PC-3 (cell line): ENCODE measurements at regions not wholly inside any gene's neighbourhood (a gene's known extent, or its start where the extent isn't known, plus 50 kb on each side); places are given as distances from the start of the nearest gene placed in this dataset.
"Not testable (repeated sequence)": the region's sequence is repeated elsewhere in the genome, so short reads cannot be mapped to it uniquely, and the experiment has no call there.

Experiments used
- ATAC-seq: fragments of 200-7000 bp; cut with Tn5 transposase; 2 replicates; pipeline ENCODE4 v1.9.1; 2020; ENCODE audit warnings: mild to moderate bottlenecking, moderate library complexity
- BruUV-seq: library from RNA; stranded (reverse); fragments of 400-500 nt; replicated peaks from 2 replicates; lab custom pipeline; 2021; lab: Mats Ljungman, UMichigan
- CTCF ChIA-PET: fragments of 300-600 bp; sonication (Branson Sonifier 250); formaldehyde crosslinking; loops from one replicate; lab custom pipeline; 2022; ENCODE audit warnings: antibody characterized with exemption; lab: Charles Lee
- POLR2A ChIA-PET: fragments of 300-600 bp; sonication (Branson Sonifier 250); formaldehyde crosslinking; loops from one replicate; lab custom pipeline; 2022; ENCODE audit warnings: antibody characterized with exemption; ENCODE audit not compliant: unreplicated experiment; lab: Charles Lee
- DNase-seq: peaks from one replicate; pipeline ENCODE4 v3.0.0-alpha.2; 2015
- H2AFZ ChIP-seq: fragments of 300-600 bp; sonication (generic); 2 replicates; pipeline ENCODE4 v1.6.0; 2016; ENCODE audit warnings: antibody characterized with exemption, low read length
- H3F3A ChIP-seq: fragments of 300-600 bp; sonication (generic); one replicate; pipeline ENCODE4 v1.6.0; 2017; ENCODE audit warnings: antibody characterized with exemption, low read length, control low read depth, mild to moderate bottlenecking; ENCODE audit not compliant: unreplicated experiment
- H3K27ac ChIP-seq: fragments of 300-600 bp; sonication (generic); 2 replicates; pipeline ENCODE4 v1.5.1; 2016; ENCODE audit warnings: mild to moderate bottlenecking, low read length
- H3K27me3 ChIP-seq: fragments of 300-600 bp; sonication (generic); 2 replicates; pipeline ENCODE4 v1.6.1; 2016; ENCODE audit warnings: low read length, mixed read lengths
- H3K36me3 ChIP-seq: fragments of 300-600 bp; sonication (generic); 2 replicates; pipeline ENCODE4 v1.6.1; 2016; ENCODE audit warnings: low read depth, mixed run types, low read length, mixed read lengths
- H3K4me1 ChIP-seq: fragments of 300-600 bp; sonication (generic); 2 replicates; pipeline ENCODE4 v1.5.1; 2016; ENCODE audit warnings: low read length; ENCODE audit not compliant: insufficient read depth
- H3K4me2 ChIP-seq: fragments of 300-600 bp; sonication (generic); 2 replicates; pipeline ENCODE4 v1.6.0; 2016; ENCODE audit warnings: low read length
- H3K4me3 ChIP-seq: fragments of 300-600 bp; sonication (generic); 2 replicates; pipeline ENCODE4 v1.5.1; 2016; ENCODE audit warnings: mild to moderate bottlenecking, low read length, mixed read lengths
- H3K79me2 ChIP-seq: fragments of 300-600 bp; sonication (generic); 2 replicates; pipeline ENCODE4 v1.6.1; 2017; ENCODE audit warnings: low read length, mixed read lengths
- H3K9ac ChIP-seq: fragments of 300-600 bp; sonication (generic); 2 replicates; pipeline ENCODE4 v1.6.0; 2016; ENCODE audit warnings: mild to moderate bottlenecking, low read length
- H3K9me2 ChIP-seq: fragments of 300-600 bp; sonication (generic); replicated peaks from 2 replicates; pipeline ENCODE4 v1.6.1; 2016; ENCODE audit warnings: mixed run types, low read length, mixed read lengths
- H3K9me3 ChIP-seq: fragments of 300-600 bp; sonication (generic); 2 replicates; pipeline ENCODE4 v1.6.1; 2016; ENCODE audit warnings: low read length, mixed read lengths
- H4K20me1 ChIP-seq: fragments of 300-600 bp; sonication (generic); 2 replicates; pipeline ENCODE4 v1.6.1; 2016; ENCODE audit warnings: low read length, mixed read lengths
- intact Hi-C: fragments of 100-400 bp; cut with micrococcal nuclease; formaldehyde crosslinking; loops from 2 replicates; pipeline ENCODE4 v1.9.0; 2023

- H3K36me3 ChIP-seq, ATAC-seq, H4K20me1 ChIP-seq, DNase-seq, H3K4me1 ChIP-seq, intact Hi-C loops, H3K27ac ChIP-seq, BruUV-seq, POLR2A ChIA-PET, H3K9me2 ChIP-seq, CTCF ChIA-PET, H2AFZ ChIP-seq, H3F3A ChIP-seq, H3K27me3 ChIP-seq, H3K4me3 ChIP-seq, H3K9me3 ChIP-seq, H3K4me2 ChIP-seq, H3K79me2 ChIP-seq, H3K9ac ChIP-seq: not testable (repeated sequence)
Measured at GRCh38 chr12:9481289-9481688, 126.4 kb downstream of the KLRB1 start.

DNA sequence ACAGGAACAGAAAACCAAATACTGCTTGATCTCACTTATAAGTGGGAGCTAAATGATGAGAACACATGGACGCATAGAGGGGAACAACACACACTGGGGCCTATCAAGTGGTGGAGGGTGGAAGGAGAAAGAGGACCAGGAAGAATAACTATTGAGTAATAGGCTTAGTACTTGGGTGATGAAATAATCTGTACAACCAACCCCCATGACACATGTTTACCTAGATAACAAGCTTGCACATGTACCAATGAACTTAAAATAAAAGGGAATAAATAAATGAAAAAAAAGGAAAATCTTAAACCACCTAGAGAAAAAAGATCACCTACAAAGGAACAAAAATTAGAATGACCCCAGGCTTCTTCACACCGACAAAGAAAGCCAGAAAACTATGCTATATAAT, 133.5 kb downstream of the KLRB1 start:
- H3K27me3 ChIP-seq, H3K4me1 ChIP-seq, H3K9me3 ChIP-seq, POLR2A ChIA-PET, BruUV-seq, H4K20me1 ChIP-seq, H3K79me2 ChIP-seq, H3K36me3 ChIP-seq, H3K4me3 ChIP-seq, DNase-seq, intact Hi-C loops, H3K9ac ChIP-seq, CTCF ChIA-PET, H3K4me2 ChIP-seq, ATAC-seq, H2AFZ ChIP-seq, H3K27ac ChIP-seq, H3K9me2 ChIP-seq, H3F3A ChIP-seq: not testable (repeated sequence)

GRCh38 chr12:9473638-9474037, 134.1 kb downstream of the KLRB1 start:
- intact Hi-C loops, H3K79me2 ChIP-seq, H3K4me3 ChIP-seq, H3K4me1 ChIP-seq, H3K4me2 ChIP-seq, H4K20me1 ChIP-seq, H3K9ac ChIP-seq, BruUV-seq, ATAC-seq, H3F3A ChIP-seq, H3K9me3 ChIP-seq, H3K27ac ChIP-seq, DNase-seq, H3K27me3 ChIP-seq, H3K9me2 ChIP-seq, H3K36me3 ChIP-seq, CTCF ChIA-PET, POLR2A ChIA-PET, H2AFZ ChIP-seq: not testable (repeated sequence)

DNA sequence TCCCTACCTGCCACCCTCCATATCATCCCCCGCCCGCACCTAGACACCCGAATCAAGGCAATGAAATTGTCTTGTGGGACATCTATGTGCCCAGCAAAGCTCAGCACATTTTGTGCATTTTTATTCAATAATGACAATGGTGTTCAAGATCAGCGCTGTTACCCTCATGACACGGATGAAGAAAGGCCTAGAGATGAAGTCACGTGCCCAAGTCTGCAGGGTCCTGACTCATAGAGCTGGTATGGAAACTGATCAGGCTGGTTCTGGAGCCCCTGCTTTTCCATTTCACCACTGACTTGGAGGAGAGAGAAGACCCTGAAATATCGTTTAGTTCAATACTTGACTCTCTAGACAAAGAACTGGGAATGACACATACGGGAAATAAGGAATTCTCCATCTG, 136.2 kb downstream of the KLRB1 start:
- H3K27me3 ChIP-seq, H3K4me3 ChIP-seq, H3K9me2 ChIP-seq, H3K9me3 ChIP-seq, ATAC-seq, H3K27ac ChIP-seq, CTCF ChIA-PET, H3K79me2 ChIP-seq, DNase-seq, H3F3A ChIP-seq, BruUV-seq, intact Hi-C loops, H3K36me3 ChIP-seq, H3K4me2 ChIP-seq, H3K4me1 ChIP-seq, H2AFZ ChIP-seq, POLR2A ChIA-PET, H3K9ac ChIP-seq, H4K20me1 ChIP-seq: not testable (repeated sequence)

DNA sequence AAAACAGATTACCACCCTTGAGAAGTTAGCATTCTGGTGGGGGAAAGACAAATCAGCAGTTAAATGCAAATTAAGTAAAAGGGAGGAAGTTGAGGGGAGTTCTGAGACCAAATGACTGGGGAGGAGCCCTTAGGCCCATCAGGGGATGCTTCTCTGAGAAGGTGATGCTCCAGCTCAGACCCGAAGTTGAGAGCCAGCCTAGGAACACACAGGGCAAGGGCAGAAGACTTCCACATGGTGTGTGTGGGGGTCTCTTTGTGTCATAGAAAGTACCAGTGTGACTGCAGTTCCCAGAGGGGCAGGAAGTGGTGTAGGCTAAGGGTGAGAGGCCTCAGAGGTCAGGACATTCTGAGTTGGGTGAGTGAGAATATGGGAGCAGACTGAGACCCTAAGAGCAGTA, 137.3 kb downstream of the KLRB1 start:
- H3K4me3 ChIP-seq, H3K9me2 ChIP-seq, intact Hi-C loops, H3K36me3 ChIP-seq, H3K9ac ChIP-seq, BruUV-seq, ATAC-seq, POLR2A ChIA-PET, H3K4me2 ChIP-seq, H3K27ac ChIP-seq, H3K9me3 ChIP-seq, H2AFZ ChIP-seq, H4K20me1 ChIP-seq, CTCF ChIA-PET, H3K27me3 ChIP-seq, H3K4me1 ChIP-seq, H3F3A ChIP-seq, H3K79me2 ChIP-seq, DNase-seq: not testable (repeated sequence)

GRCh38 chr12:9469956-9470355, 137.8 kb downstream of the KLRB1 start:
- H3K79me2 ChIP-seq, H3K36me3 ChIP-seq, H3K4me1 ChIP-seq, DNase-seq, H3K27ac ChIP-seq, H3K9me3 ChIP-seq, H3K4me2 ChIP-seq, H3F3A ChIP-seq, CTCF ChIA-PET, H4K20me1 ChIP-seq, H2AFZ ChIP-seq, H3K27me3 ChIP-seq, H3K9me2 ChIP-seq, H3K9ac ChIP-seq, H3K4me3 ChIP-seq, ATAC-seq, intact Hi-C loops, BruUV-seq, POLR2A ChIA-PET: not testable (repeated sequence)

DNA sequence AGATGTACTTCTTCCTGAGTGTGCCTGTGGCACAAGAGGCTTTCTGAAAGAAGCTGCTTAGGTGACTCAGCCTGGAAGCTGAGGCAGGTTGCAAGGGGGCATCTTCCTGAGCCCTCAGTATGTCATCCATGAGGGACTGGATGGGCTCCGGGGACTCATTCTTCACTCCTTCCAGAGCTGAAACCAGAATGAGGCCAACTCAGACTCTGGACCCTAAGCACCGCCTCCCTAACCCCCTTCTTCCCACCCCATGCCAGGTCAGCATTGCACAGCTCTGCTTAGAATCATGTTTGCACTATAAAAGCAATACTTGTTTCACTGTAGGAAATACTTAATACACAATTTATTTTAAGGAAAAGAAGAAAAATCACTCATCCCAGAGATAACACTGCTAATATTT, 138.3 kb downstream of the KLRB1 start:
- H3K9me3 ChIP-seq, H3K9me2 ChIP-seq, intact Hi-C loops, H3K36me3 ChIP-seq, H3K4me3 ChIP-seq, H3K4me1 ChIP-seq, H3K27me3 ChIP-seq, H3K27ac ChIP-seq, H2AFZ ChIP-seq, H4K20me1 ChIP-seq, DNase-seq, H3K79me2 ChIP-seq, H3K9ac ChIP-seq, H3K4me2 ChIP-seq, BruUV-seq, CTCF ChIA-PET, H3F3A ChIP-seq: not testable (repeated sequence)
- POLR2A ChIA-PET = interaction anchor here (0.6 kb wide), 1 partner anchor 20 kb away, joined by 4 read pairs; no protein-coding TSS in a partner anchor
- peak; percentile 71 for ATAC-seq
